ENCODE measurements at regions not wholly inside any gene's neighbourhood (a gene's known extent, or its start where the extent isn't known, plus 50 kb on each side); places are given as distances from the start of the nearest gene placed in this dataset.

DNA sequence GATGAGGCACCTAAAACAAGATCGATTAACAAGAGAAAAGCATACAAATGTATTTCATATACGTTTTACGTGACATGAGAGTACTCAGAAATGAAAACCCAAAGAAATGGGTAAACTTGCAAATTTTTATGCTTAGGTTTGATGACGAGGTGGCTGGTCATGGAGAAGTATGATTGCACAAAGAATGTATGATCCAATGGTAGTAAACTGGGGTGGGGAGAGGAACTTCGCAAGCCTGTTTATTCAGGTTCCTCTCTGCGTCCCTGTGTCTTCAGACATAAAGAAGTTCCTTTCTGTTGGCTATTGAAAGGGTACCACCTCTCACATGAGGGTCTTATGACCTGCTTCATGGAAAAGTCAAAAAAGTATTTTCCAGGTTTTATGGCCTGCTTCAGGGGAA, 309.2 kb downstream of the BCOR start (continued):
- no peak for TF ChIP-seq HBP1 (CRISPR knock-in tag; IDR thresholded peaks at IDR 0.05)
- no peak for TF ChIP-seq KDM5B (IDR thresholded peaks at IDR 0.05; ENCODE audit: insufficient replicate concordance, low read depth, low read length)
- TF ChIP-seq ZNF695 (CRISPR knock-in tag; IDR thresholded peaks at IDR 0.05) = no peak
- no peak for TF ChIP-seq CBX8 (IDR thresholded peaks at IDR 0.05; ENCODE audit: borderline replicate concordance, extremely low read depth, low read depth, low read length, poor library complexity, severe bottlenecking)
- TF ChIP-seq ZNF263 (CRISPR knock-in tag; IDR thresholded peaks at IDR 0.05; ENCODE audit: borderline replicate concordance) = no peak
- TF ChIP-seq, protein P1, sequence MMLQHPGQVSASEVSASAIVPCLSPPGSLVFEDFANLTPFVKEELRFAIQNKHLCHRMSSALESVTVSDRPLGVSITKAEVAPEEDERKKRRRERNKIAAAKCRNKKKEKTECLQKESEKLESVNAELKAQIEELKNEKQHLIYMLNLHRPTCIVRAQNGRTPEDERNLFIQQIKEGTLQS (IDR thresholded peaks at IDR 0.05) = no peak
- TF ChIP-seq, protein P1 (CRISPR knock-in tag; conservative IDR thresholded peaks at IDR 0.05) = no peak
- no peak for TF ChIP-seq ZNF134 (CRISPR knock-in tag; conservative IDR thresholded peaks at IDR 0.05)
- no peak for TF ChIP-seq GTF2E2 (tag; IDR thresholded peaks at IDR 0.05)
- no peak for TF ChIP-seq CTBP1 (IDR thresholded peaks at IDR 0.05; ENCODE audit: borderline replicate concordance)
- no peak for TF ChIP-seq ADNP (tag; IDR thresholded peaks at IDR 0.05)
- TF ChIP-seq, protein P2, sequence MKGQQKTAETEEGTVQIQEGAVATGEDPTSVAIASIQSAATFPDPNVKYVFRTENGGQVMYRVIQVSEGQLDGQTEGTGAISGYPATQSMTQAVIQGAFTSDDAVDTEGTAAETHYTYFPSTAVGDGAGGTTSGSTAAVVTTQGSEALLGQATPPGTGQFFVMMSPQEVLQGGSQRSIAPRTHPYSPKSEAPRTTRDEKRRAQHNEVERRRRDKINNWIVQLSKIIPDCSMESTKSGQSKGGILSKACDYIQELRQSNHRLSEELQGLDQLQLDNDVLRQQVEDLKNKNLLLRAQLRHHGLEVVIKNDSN (CRISPR knock-in tag; IDR thresholded peaks at IDR 0.05) = no peak
